SW480 (cell line): ENCODE measurements at regions not wholly inside any gene's neighbourhood (a gene's known extent, or its start where the extent isn't known, plus 50 kb on each side); places are given as distances from the start of the nearest gene placed in this dataset.
"Not testable (repeated sequence)": the region's sequence is repeated elsewhere in the genome, so short reads cannot be mapped to it uniquely, and the experiment has no call there.

Source experiments
- DNase-seq: peaks from one replicate; pipeline ENCODE4 v3.0.0-alpha.2; 2016; ENCODE audit warnings: low spot score

GRCh38 chr11:92425127-92425526 lies 200.5 kb downstream of the FAT3 start:
- DNase-seq, result no peak

- DNase-seq, result no peak
Measured at GRCh38 chr11:92432515-92432914, 207.9 kb downstream of the FAT3 start.

- DNase-seq, result no peak
Measured at GRCh38 chr11:92436034-92436920, 211.7 kb downstream of the FAT3 start.

GRCh38 chr11:92439133-92439532 lies 214.5 kb downstream of the FAT3 start:
- DNase-seq, result no peak

- no peak for DNase-seq
Measured at GRCh38 chr11:92440701-92441442, 216.3 kb downstream of the FAT3 start.

- no peak for DNase-seq
Measured at GRCh38 chr11:92441443-92441726, 216.8 kb downstream of the FAT3 start.

GRCh38 chr11:92443199-92443598 lies 218.6 kb downstream of the FAT3 start:
- no peak for DNase-seq

- DNase-seq, result no peak
Measured at GRCh38 chr11:92447586-92447985, 223.0 kb downstream of the FAT3 start.

GRCh38 chr11:92449222-92449621 lies 224.6 kb downstream of the FAT3 start:
- no peak for DNase-seq

- DNase-seq, result no peak
Measured at GRCh38 chr11:92449780-92450179, 225.2 kb downstream of the FAT3 start.

- DNase-seq, result no peak
Measured at GRCh38 chr11:92451063-92451462, 226.4 kb downstream of the FAT3 start.

- no peak for DNase-seq
Measured at GRCh38 chr11:92453055-92453454, 228.4 kb downstream of the FAT3 start.

GRCh38 chr11:92455210-92455790 lies 230.7 kb downstream of the FAT3 start:
- no peak for DNase-seq

GRCh38 chr11:92457250-92457649 lies 232.6 kb downstream of the FAT3 start:
- no peak for DNase-seq

- no peak for DNase-seq
Measured at GRCh38 chr11:92458486-92458885, 233.9 kb downstream of the FAT3 start.

- DNase-seq, result no peak
Measured at GRCh38 chr11:92460213-92460612, 235.6 kb downstream of the FAT3 start.

- DNase-seq, result no peak
Measured at GRCh38 chr11:92461447-92461846, 236.8 kb downstream of the FAT3 start.

- DNase-seq, result no peak
Measured at GRCh38 chr11:92462821-92463220, 238.2 kb downstream of the FAT3 start.

- no peak for DNase-seq
Measured at GRCh38 chr11:92464822-92465221, 240.2 kb downstream of the FAT3 start.

- not testable (repeated sequence) for DNase-seq
Measured at GRCh38 chr11:92465410-92465809, 240.8 kb downstream of the FAT3 start.

- DNase-seq, result no peak
Measured at GRCh38 chr11:92473736-92474135, 249.1 kb downstream of the FAT3 start.

- no peak for DNase-seq
Measured at GRCh38 chr11:92475316-92475715, 250.7 kb downstream of the FAT3 start.

- DNase-seq, result no peak
Measured at GRCh38 chr11:92475819-92476218, 251.2 kb downstream of the FAT3 start.
